ENCODE measurements at regions not wholly inside any gene's neighbourhood (a gene's known extent, or its start where the extent isn't known, plus 50 kb on each side); places are given as distances from the start of the nearest gene placed in this dataset.

- DNase-seq = no peak
- no peaks in the 10 kb centered on the region for H3K4me1 ChIP-seq
- H3K36me3 ChIP-seq = no peaks in the 10 kb centered on the region
- H3K27me3 ChIP-seq = no peaks in the 10 kb centered on the region
- TF ChIP-seq CTCF (IDR thresholded peaks at IDR 0.05) = no peak
- H3K4me3 ChIP-seq = no peak overlapping the region
- no peak overlapping the region for H3K27ac ChIP-seq
- intact Hi-C loops (cut with DNase I; ENCODE audit: low total_unique reads) = no loop called here
- H3K9me3 ChIP-seq = no peaks in the 10 kb centered on the region
These were observed 390.4 kb downstream of the KLF5 start for GRCh38 chr13:73449252-73449651.

- intact Hi-C loops (cut with DNase I; ENCODE audit: low total_unique reads) = no loop called here
- Histone ChIP-seq H3K27me3 (no peaks in the 10 kb centered on the region), H3K4me1 (no peaks in the 10 kb centered on the region), H3K27ac (no peak overlapping the region), H3K9me3 (peaks cover 3 to 40% (median 22%) of the 10 kb centered on the region in 3 donors), H3K36me3 (no peaks in the 10 kb centered on the region), H3K4me3 (no peak overlapping the region)
- no peak for DNase-seq
- no peak for TF ChIP-seq CTCF (IDR thresholded peaks at IDR 0.05)
These were observed 381.6 kb downstream of the KLF5 start for GRCh38 chr13:73440296-73440895.

- TF ChIP-seq CTCF (IDR thresholded peaks at IDR 0.05) = no peak
- intact Hi-C loops (cut with DNase I; ENCODE audit: low total_unique reads) = no loop called here
- Histone ChIP-seq H3K36me3 (no peaks in the 10 kb centered on the region), H3K4me3 (no peak overlapping the region), H3K27ac (no peak overlapping the region), H3K27me3 (no peaks in the 10 kb centered on the region), H3K9me3 (peaks cover 0 to 7% (median 3%) of the 10 kb centered on the region in 3 donors), H3K4me1 (no peaks in the 10 kb centered on the region)
- no peak for DNase-seq
These were observed 375.1 kb downstream of the KLF5 start for GRCh38 chr13:73433890-73434289.

GRCh38 chr13:73433458-73433857 lies 374.7 kb downstream of the KLF5 start:
- no peaks in the 10 kb centered on the region for H3K36me3 ChIP-seq

GRCh38 chr13:73429701-73430100 lies 370.9 kb downstream of the KLF5 start:
- Histone ChIP-seq H3K27ac (no peak overlapping the region), H3K9me3 (no peaks in the 10 kb centered on the region), H3K4me1 (no peaks in the 10 kb centered on the region), H3K4me3 (no peak overlapping the region), H3K27me3 (no peaks in the 10 kb centered on the region), H3K36me3 (no peaks in the 10 kb centered on the region)
- TF ChIP-seq CTCF (IDR thresholded peaks at IDR 0.05) = no peak
- intact Hi-C loops (cut with DNase I; ENCODE audit: low total_unique reads) = no loop called here
- DNase-seq = no peak

More at GRCh38 chr13:73433458-73433857, 374.7 kb downstream of the KLF5 start:
- no peak for TF ChIP-seq CTCF (IDR thresholded peaks at IDR 0.05)
- intact Hi-C loops (cut with DNase I; ENCODE audit: low total_unique reads) = no loop called here
- H3K4me3 ChIP-seq = no peak overlapping the region
- no peak overlapping the region for H3K27ac ChIP-seq
- no peak for DNase-seq
- no peaks in the 10 kb centered on the region for H3K4me1 ChIP-seq
- no peaks in the 10 kb centered on the region for H3K27me3 ChIP-seq
- peaks cover 0 to 2% (median 0%) of the 10 kb centered on the region in 3 donors for H3K9me3 ChIP-seq

GRCh38 chr13:73428706-73429105 lies 369.9 kb downstream of the KLF5 start:
- TF ChIP-seq CTCF (IDR thresholded peaks at IDR 0.05) = no peak
- no peaks in the 10 kb centered on the region for H3K27me3 ChIP-seq
- H3K27ac ChIP-seq = no peak overlapping the region
- no peaks in the 10 kb centered on the region for H3K36me3 ChIP-seq
- no peaks in the 10 kb centered on the region for H3K9me3 ChIP-seq
- DNase-seq = no peak
- H3K4me1 ChIP-seq = no peaks in the 10 kb centered on the region
- no peak overlapping the region for H3K4me3 ChIP-seq
- intact Hi-C loops (cut with DNase I; ENCODE audit: low total_unique reads) = no loop called here

All from tibial artery (tissue), 4 donors.